NB4 (cell line): ENCODE measurements at regions not wholly inside any gene's neighbourhood (a gene's known extent, or its start where the extent isn't known, plus 50 kb on each side); places are given as distances from the start of the nearest gene placed in this dataset.

Source experiments
- CTCF ChIP-seq: IDR thresholded peaks from one replicate; pipeline ENCODE4 v1.5.1; 2012; ENCODE audit warnings: low read depth, low read length
- MYC ChIP-seq: IDR thresholded peaks from 2 replicates; pipeline ENCODE4 v1.6.1; 2011; ENCODE audit warnings: low read depth, low read length
- POLR2A ChIP-seq: IDR thresholded peaks from 2 replicates; pipeline ENCODE4 v1.6.1; 2011; ENCODE audit warnings: mild to moderate bottlenecking; ENCODE audit not compliant: insufficient read length; ENCODE audit errors: extremely low read depth

GRCh38 chr10:29926693-29927048 lies 132.7 kb downstream of the JCAD start:
- TF ChIP-seq POLR2A = no peak
- TF ChIP-seq CTCF = no peak
- no peak for TF ChIP-seq MYC
